Peyer's patch (tissue), 4 donors: ENCODE measurements at regions not wholly inside any gene's neighbourhood (a gene's known extent, or its start where the extent isn't known, plus 50 kb on each side); places are given as distances from the start of the nearest gene placed in this dataset.

Experiments
- DNase-seq, 3 donors: peaks; one replicate each; pipeline ENCODE4 v3.0.0-alpha.2; 2017 to 2019
- H3K27ac ChIP-seq, 4 donors: fragments of 200-600 bp; sonication (generic); one replicate each; pipeline ENCODE4 v1.5.1; 2016 to 2019
- H3K27me3 ChIP-seq, 2 donors: fragments of 200-600 bp; sonication (generic); one replicate each; pipeline ENCODE4 v1.5.1; 2019
- H3K36me3 ChIP-seq, 3 donors: fragments of 200-600 bp; sonication (generic); one replicate each; pipeline ENCODE4 v1.5.1; 2016 to 2019
- H3K4me1 ChIP-seq, 4 donors: fragments of 200-600 bp; sonication (generic); one replicate each; pipeline ENCODE4 v1.5.1; 2016 to 2019
- H3K4me3 ChIP-seq, 4 donors: fragments of 200-600 bp; sonication (generic); 1 replicate in 3 of 4; 2 replicates in 1 of 4; pipeline ENCODE4 v1.5.1; 2016 to 2019; ENCODE audit warnings: mild to moderate bottlenecking in 1 of 4
- H3K9me3 ChIP-seq, 4 donors: fragments of 200-600 bp; sonication (generic); one replicate each; pipeline ENCODE4 v1.5.1; 2016 to 2019; ENCODE audit warnings: mild to moderate bottlenecking in 1 of 4
- CTCF ChIP-seq, 6 experiments: fragments of 450-650 bp in 4 of 6; fragments of 200-600 bp in 2 of 6; sonication (generic) in 1 of 6; IDR thresholded peaks; one replicate each; pipeline ENCODE4 v1.5.1; 2017 to 2019; ENCODE audit warnings: antibody characterized with exemption in 6 of 6, mild to moderate bottlenecking in 3 of 6, moderate library complexity in 1 of 6
- POLR2A ChIP-seq, 2 donors: fragments of 450-650 bp; IDR thresholded peaks; one replicate each; pipeline ENCODE4 v1.5.1; 2017; ENCODE audit warnings: antibody characterized with exemption in 2 of 2, mild to moderate bottlenecking in 2 of 2, moderate library complexity in 2 of 2

- H3K4me1 ChIP-seq, result no peaks in the 10 kb centered on the region
- H3K9me3 ChIP-seq, result no peaks in the 10 kb centered on the region
- H3K27ac ChIP-seq, result no peak overlapping the region
- H3K27me3 ChIP-seq, result no peaks in the 10 kb centered on the region
- TF ChIP-seq CTCF (IDR thresholded peaks at IDR 0.05) (no peak), POLR2A (IDR thresholded peaks at IDR 0.05) (no peak)
- H3K36me3 ChIP-seq, result no peaks in the 10 kb centered on the region
- no peak overlapping the region for H3K4me3 ChIP-seq
- DNase-seq, result no peak
Measured at GRCh38 chr6:63154535-63154934, 56.7 kb upstream of the FKBP1C start.
